BLaER1 (cell line): ENCODE measurements at regions not wholly inside any gene's neighbourhood (a gene's known extent, or its start where the extent isn't known, plus 50 kb on each side); places are given as distances from the start of the nearest gene placed in this dataset.

Experiments used
- H3K27ac ChIP-seq: shearing (Covaris generic); formaldehyde crosslinking; 2 replicates; pipeline ENCODE4 v1.8.1; 2022
- H3K27me3 ChIP-seq: shearing (Covaris generic); formaldehyde crosslinking; 2 replicates; pipeline ENCODE4 v1.8.1; 2022
- H3K36me3 ChIP-seq: shearing (Covaris generic); formaldehyde crosslinking; 2 replicates; pipeline ENCODE4 v1.8.1; 2022
- H3K4me1 ChIP-seq: shearing (Covaris generic); formaldehyde crosslinking; 2 replicates; pipeline ENCODE4 v1.8.1; 2022
- H3K4me2 ChIP-seq: shearing (Covaris generic); formaldehyde crosslinking; 2 replicates; pipeline ENCODE4 v1.8.1; 2022
- H3K4me3 ChIP-seq: shearing (Covaris generic); formaldehyde crosslinking; 2 replicates; pipeline ENCODE4 v1.8.1; 2022
- H3K9ac ChIP-seq: shearing (Covaris generic); formaldehyde crosslinking; 2 replicates; pipeline ENCODE4 v1.8.1; 2022
- H3K9me3 ChIP-seq: shearing (Covaris generic); formaldehyde crosslinking; 2 replicates; pipeline ENCODE4 v1.8.1; 2022
- H4K20me1 ChIP-seq: shearing (Covaris generic); formaldehyde crosslinking; 2 replicates; pipeline ENCODE4 v1.8.1; 2022
- Cebpa-rat ChIP-seq: shearing (Covaris generic); IDR thresholded peaks from 2 replicates; pipeline ENCODE4 v1.8.1; 2022

DNA sequence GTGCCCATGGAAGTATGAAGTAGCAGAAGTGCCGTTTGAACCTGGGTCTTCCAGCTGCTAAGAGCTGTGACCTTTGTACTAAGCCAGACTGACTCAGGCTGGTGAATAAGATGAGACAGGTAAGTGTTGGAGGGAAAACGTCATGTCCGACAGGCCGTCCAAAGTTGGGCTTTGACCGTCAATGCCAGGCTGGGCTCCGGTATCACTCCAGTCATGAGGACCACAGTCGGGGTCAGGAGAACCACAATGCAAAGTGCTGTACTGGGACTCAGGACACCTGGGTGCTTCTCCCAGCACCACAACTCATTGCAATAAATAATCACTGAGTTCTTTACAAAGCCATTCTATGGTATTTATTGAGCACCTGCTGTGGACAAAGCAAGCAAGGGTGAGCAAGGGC is 268.6 kb downstream of the HAPSTR1 start:
- Histone ChIP-seq H3K4me3 (no peak overlapping the region), H3K9me3 (peaks cover 14% of the 10 kb centered on the region), H3K4me1 (no peaks in the 10 kb centered on the region), H3K9ac (no peak overlapping the region), H3K4me2 (no peak overlapping the region), H4K20me1 (no peaks in the 10 kb centered on the region), H3K36me3 (no peaks in the 10 kb centered on the region), H3K27me3 (no peaks in the 10 kb centered on the region), H3K27ac (no peak overlapping the region)
- TF ChIP-seq Cebpa-rat: no peak

DNA sequence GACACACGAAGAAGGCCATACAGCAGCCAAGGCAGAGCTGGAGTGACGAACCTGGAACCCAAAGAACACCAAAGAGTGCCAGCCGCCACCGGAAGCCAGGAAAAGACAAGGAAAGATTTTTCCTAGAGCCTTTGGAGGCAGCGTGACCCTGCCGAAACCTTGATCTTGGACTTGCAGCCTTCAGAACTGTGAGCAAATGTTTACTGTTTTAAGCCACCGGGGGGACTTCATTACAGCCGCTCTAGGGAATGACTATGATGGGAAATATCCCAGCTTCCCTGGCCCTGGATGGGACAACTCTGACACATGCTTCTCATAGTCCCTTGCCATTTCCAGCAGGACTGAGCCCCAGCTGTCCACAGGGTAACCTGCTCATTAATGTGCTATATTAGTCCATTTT is 270.6 kb downstream of the HAPSTR1 start:
- Histone ChIP-seq H3K9me3 (peaks cover 7% of the 10 kb centered on the region), H3K9ac (no peak overlapping the region), H3K36me3 (no peaks in the 10 kb centered on the region), H3K4me2 (no peak overlapping the region), H3K4me3 (no peak overlapping the region), H4K20me1 (no peaks in the 10 kb centered on the region), H3K4me1 (no peaks in the 10 kb centered on the region), H3K27me3 (no peaks in the 10 kb centered on the region), H3K27ac (no peak overlapping the region)
- no peak for TF ChIP-seq Cebpa-rat

DNA sequence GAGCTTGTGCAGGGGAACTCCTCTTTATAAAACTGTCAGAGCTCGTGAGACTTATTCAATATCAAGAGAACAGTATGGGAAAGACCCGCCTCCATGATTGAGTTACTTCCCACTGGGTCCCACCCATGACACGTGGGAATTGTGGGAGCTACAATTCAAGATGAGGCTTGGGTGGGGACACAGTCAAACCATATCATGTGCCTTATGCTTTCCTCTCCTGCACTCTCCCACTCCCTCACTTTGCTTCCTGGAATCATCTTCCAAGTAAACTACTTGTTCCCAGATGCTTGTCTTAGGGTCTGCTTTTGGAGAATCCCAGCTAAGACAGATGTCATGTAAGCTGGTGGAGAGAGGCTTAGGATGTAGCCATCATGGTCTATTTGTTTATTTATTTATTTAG is 271.2 kb downstream of the HAPSTR1 start:
- no peaks in the 10 kb centered on the region for H4K20me1 ChIP-seq
- H3K27me3 ChIP-seq: no peaks in the 10 kb centered on the region
- no peak overlapping the region for H3K9ac ChIP-seq
- no peak overlapping the region for H3K4me3 ChIP-seq
- no peak for TF ChIP-seq Cebpa-rat
- no peak overlapping the region for H3K4me2 ChIP-seq
- no peaks in the 10 kb centered on the region for H3K4me1 ChIP-seq
- H3K27ac ChIP-seq: no peak overlapping the region
- peaks cover 4% of the 10 kb centered on the region; the same call in 1 of the 2 replicates for H3K9me3 ChIP-seq
- H3K36me3 ChIP-seq: no peaks in the 10 kb centered on the region

DNA sequence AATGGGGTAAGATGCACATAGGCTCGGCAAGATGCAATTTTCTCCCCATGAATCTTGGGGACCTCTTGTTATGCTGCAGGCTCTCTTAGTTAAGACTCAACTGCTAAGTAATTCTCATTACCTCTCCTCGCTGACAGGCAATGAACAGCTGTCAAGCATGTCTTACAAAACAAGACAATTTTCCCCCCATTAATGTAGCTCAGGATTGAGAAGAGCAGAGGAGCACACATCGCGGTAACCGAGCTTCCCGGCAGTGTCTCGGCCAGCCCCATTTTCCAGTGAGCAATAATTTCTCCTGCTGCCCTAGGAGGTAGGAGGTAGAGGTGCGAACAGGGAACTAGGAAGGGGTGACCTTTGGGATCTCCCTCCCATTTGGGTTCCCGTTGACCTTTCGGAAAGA is 272.1 kb downstream of the HAPSTR1 start:
- H3K9me3 ChIP-seq: no peaks in the 10 kb centered on the region
- no peak overlapping the region for H3K4me2 ChIP-seq
- no peak overlapping the region for H3K27ac ChIP-seq
- H3K4me1 ChIP-seq: no peaks in the 10 kb centered on the region
- no peaks in the 10 kb centered on the region for H3K27me3 ChIP-seq
- no peak overlapping the region for H3K4me3 ChIP-seq
- no peak overlapping the region for H3K9ac ChIP-seq
- H4K20me1 ChIP-seq: no peaks in the 10 kb centered on the region
- no peak for TF ChIP-seq Cebpa-rat
- H3K36me3 ChIP-seq: no peaks in the 10 kb centered on the region

DNA sequence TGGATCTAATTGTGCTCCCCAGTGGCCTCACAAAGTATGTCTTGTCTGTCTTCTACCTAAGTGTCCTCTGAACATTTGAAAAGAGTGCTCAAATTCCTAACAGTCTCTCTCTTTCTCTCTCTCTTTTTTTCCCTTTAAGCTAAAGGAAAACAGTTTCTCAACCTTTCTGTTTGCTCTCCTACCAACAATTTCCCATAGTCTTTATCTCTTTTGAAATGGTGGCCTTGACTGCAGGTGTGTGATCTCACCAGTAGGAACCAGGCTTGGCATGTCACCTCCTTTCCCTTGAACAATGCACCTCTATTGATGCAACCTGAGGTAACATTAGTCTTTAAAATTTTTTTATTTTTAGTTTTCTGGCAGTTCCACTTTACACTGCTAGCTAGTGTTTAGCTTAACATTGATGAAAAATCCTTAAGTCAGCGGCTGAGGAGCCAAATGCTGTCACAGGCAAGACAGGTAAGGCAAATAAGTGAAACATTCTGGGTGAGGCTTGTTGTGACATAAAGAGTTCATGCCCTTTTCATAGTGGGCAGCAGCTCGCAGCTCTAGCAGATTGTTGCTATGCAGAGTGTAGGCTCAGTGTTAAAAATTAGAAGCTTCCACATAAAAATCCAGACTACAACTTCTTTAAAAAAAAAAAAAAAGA is 273.4 kb downstream of the HAPSTR1 start:
- Histone ChIP-seq H3K4me2 (no peak overlapping the region), H3K27ac (no peak overlapping the region), H3K9me3 (no peaks in the 10 kb centered on the region), H3K9ac (no peak overlapping the region), H3K36me3 (no peaks in the 10 kb centered on the region), H3K4me3 (no peak overlapping the region), H3K27me3 (no peaks in the 10 kb centered on the region), H4K20me1 (no peaks in the 10 kb centered on the region), H3K4me1 (no peaks in the 10 kb centered on the region)
- no peak for TF ChIP-seq Cebpa-rat

DNA sequence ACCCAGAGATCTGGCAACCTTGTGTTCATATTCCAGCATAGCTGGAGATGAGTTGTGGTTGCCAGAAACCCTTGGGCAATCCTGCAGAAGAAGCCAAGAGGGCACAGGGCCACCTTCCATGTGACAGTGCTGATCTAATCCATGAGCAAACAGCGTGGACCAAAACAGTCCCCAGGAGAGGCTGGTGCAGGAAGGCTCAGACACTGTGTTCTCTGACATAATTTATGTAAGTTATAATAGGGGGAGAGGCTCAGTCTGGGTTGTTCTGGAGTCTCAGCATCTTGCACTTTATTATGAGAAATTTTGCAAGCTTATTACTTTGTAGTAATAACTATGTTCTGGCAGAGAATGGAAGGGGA is 273.9 kb downstream of the HAPSTR1 start:
- Histone ChIP-seq H3K4me1 (no peaks in the 10 kb centered on the region), H4K20me1 (no peaks in the 10 kb centered on the region), H3K27me3 (no peaks in the 10 kb centered on the region), H3K9me3 (no peaks in the 10 kb centered on the region), H3K9ac (no peak overlapping the region), H3K27ac (no peak overlapping the region), H3K36me3 (no peaks in the 10 kb centered on the region), H3K4me3 (no peak overlapping the region), H3K4me2 (no peak overlapping the region)
- no peak for TF ChIP-seq Cebpa-rat

DNA sequence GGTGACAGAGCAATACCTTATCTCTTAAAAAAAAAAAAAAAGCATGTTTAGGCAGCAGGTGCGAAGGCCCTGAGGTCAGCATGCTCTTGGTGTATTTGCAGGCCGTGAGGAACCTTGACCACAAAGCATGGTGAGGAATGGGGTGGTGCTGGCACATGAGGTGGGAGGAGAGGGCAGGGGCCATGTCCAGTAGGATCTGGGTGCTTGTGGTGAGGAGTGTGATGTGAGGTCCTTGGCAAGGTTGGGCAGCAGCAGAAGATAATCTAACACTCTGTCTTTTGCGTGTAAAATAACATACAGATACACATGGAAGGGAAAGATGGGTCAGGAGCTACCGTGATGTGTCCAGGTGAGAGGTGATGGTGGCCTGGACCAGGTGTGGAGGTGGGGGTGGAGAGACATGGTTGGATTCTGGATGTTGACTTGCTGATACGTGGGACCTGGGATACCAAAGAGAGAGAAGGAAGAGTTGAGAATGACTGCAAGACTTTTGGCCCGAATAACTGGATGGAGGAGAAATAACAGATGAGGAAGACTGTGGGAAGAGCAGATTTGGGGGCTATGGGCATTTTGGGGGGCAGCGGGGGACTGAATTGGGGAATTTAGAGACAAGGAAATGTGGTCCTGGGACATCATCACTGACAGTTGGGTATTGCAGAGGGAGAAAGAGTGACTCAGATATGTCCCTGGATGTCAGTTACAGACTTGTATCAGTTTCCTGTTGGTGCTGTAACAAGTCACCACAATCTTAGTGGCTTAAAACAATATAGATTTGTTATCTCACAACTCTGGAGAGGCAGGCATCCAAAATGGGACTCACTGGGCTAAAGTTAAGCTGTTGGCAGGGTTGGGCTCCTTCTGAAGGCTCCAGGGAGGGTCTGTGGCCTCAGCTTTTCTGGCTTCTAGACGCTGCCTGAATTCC is 274.9 kb downstream of the HAPSTR1 start:
- H4K20me1 ChIP-seq: no peaks in the 10 kb centered on the region
- no peaks in the 10 kb centered on the region for H3K27me3 ChIP-seq
- H3K9ac ChIP-seq: no peak overlapping the region
- H3K4me1 ChIP-seq: no peaks in the 10 kb centered on the region
- no peak for TF ChIP-seq Cebpa-rat
- no peak overlapping the region for H3K4me2 ChIP-seq
- H3K9me3 ChIP-seq: no peaks in the 10 kb centered on the region
- no peak overlapping the region for H3K27ac ChIP-seq
- H3K36me3 ChIP-seq: no peaks in the 10 kb centered on the region
- H3K4me3 ChIP-seq: no peak overlapping the region

DNA sequence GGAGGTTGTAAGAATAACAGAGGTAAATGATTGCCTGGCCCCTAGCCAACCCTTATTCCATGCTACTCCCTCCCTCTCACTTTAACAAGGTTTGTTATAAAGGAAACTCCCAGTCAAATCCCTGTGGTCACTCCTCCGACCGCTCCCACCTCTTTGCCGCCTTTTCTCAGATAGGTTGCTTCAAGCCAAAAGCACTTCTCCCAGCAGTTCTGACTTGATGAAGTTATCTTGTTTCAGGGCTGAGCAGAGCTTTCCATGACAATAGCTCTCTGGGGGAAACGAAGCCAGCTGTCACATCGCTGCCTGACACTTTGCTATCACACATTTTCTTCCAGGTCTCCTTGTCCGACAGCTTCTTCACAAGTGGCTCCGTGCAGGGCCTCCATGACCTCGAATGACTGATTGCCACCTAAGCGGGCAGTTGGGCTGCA is 278.6 kb downstream of the HAPSTR1 start:
- H3K9ac ChIP-seq: no peak overlapping the region

DNA sequence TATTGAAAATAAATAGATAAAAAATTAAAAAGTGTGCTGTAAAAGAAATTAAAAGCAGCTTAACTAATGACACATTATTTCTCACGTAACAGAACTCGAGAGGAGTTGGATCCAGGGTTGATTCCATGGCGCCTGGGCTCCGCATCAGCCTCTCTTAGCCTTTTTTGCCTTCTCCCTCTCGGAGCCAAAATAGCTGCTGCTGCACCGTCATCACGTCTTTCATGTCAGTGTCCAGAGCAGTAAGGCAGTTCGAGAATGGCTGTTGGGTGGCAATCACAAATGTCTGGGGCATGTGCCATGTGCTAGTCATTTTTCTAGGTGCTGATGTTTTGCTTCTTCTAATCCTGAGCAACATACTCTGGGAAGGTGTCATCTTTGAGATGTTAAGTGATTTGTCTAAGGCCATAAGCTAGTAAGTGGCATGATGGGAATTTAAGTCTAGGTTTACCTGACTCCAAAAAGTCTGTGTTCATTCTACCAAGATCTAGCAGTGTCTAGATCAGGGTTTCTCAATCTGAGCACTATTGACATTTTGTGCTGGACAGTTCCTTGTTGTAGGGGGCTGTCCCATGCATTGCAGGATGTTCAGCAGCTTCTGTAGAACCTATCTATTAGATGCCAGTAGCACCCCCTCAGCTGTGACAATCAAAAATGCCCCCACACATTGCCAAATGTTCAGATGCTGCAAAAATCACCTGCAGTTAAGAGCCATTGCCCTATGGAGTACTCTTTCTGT is 280.4 kb downstream of the HAPSTR1 start:
- TF ChIP-seq Cebpa-rat: no peak

More for the DNA sequence above, 278.6 kb downstream of the HAPSTR1 start:
- no peaks in the 10 kb centered on the region for H3K36me3 ChIP-seq
- no peaks in the 10 kb centered on the region for H3K9me3 ChIP-seq
- H3K4me3 ChIP-seq: no peak overlapping the region
- no peaks in the 10 kb centered on the region for H3K4me1 ChIP-seq
- H4K20me1 ChIP-seq: no peaks in the 10 kb centered on the region
- no peak for TF ChIP-seq Cebpa-rat
- H3K27ac ChIP-seq: no peak overlapping the region
- no peak overlapping the region for H3K4me2 ChIP-seq
- no peaks in the 10 kb centered on the region for H3K27me3 ChIP-seq

More for the DNA sequence above, 280.4 kb downstream of the HAPSTR1 start:
- H3K4me1 ChIP-seq: no peaks in the 10 kb centered on the region
- H3K9ac ChIP-seq: no peak overlapping the region
- H3K27ac ChIP-seq: no peak overlapping the region
- H4K20me1 ChIP-seq: no peaks in the 10 kb centered on the region
- no peak overlapping the region for H3K4me2 ChIP-seq
- no peak overlapping the region for H3K4me3 ChIP-seq
- no peaks in the 10 kb centered on the region for H3K27me3 ChIP-seq
- H3K9me3 ChIP-seq: no peaks in the 10 kb centered on the region
- H3K36me3 ChIP-seq: no peaks in the 10 kb centered on the region
